Stimulated activated CD4-positive, alpha-beta T cell treated with anti-CD3 and anti-CD28 coated beads, Interleukin-12 subunit alpha, Interleukin-12 subunit beta, amount 100 ng/mL, for 4 hours (primary cell): ENCODE measurements at regions not wholly inside any gene's neighbourhood (a gene's known extent, or its start where the extent isn't known, plus 50 kb on each side); places are given as distances from the start of the nearest gene placed in this dataset.
"Not testable (repeated sequence)": the region's sequence is repeated elsewhere in the genome, so short reads cannot be mapped to it uniquely, and the experiment has no call there.

Experiments used
- DNase-seq: peaks from one replicate; pipeline ENCODE4 v3.0.0-alpha.2; 2020

- DNase-seq = not testable (repeated sequence)
Measured at GRCh38 chr4:123684937-123685336, 288.3 kb downstream of the SPRY1 start.

DNA sequence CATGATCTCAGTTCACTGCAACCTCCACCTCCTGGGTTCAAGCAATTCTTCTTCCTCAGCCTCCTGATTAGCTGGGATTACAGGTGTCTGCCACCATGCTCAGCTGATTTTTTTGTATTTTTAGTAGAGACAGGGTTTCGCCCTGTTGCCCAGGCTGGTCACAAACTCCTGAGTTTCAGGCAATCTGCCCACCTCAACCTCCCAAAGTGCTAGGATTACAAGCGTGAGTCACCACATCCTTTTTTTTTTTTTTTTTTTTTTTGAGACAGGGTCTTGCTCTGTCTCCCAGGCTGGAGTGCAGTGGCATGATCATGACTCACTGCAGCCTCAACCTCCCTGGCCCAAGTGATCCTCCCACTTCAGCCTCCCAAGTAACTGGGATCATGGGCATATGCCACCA, 298.9 kb downstream of the SPRY1 start:
- not testable (repeated sequence) for DNase-seq

DNA sequence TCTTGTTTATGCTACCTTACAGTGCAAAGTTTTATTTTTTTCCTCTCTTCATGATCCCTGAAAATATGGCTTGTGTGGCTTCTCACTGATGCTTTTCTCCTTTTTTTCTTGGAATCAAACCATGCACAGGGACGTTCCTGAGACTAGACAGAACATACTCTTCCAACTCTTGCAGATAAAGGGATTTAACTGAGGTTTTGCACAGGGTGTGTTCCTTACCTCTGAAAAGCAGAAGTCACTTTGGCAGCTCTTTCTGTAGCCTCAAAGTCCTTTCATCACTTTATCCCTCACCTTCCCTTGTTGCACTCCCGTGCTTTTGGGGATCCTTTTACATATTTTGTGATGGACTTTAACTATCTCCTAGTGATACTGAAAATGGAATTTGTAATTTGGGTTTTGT, 300.1 kb downstream of the SPRY1 start:
- DNase-seq = no peak

DNA sequence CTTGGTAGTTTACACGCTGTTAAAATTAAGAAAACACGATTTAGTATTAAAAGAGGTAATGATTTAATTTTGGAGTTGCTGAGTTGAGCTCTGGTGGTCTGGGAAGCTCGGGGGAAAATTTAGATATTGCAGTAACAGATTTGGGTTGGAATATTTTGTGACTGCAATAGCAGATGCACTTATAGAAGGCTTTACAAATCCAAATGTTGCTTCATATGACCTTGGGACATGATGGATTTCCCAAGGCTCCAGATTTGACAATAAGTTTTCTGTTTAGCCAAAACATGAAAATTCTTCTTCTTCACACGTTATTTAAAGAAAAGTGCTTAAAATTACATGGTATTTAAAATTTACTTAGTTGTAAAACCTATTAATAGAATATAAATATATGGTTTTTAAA, 302.0 kb downstream of the SPRY1 start:
- DNase-seq = no peak

DNA sequence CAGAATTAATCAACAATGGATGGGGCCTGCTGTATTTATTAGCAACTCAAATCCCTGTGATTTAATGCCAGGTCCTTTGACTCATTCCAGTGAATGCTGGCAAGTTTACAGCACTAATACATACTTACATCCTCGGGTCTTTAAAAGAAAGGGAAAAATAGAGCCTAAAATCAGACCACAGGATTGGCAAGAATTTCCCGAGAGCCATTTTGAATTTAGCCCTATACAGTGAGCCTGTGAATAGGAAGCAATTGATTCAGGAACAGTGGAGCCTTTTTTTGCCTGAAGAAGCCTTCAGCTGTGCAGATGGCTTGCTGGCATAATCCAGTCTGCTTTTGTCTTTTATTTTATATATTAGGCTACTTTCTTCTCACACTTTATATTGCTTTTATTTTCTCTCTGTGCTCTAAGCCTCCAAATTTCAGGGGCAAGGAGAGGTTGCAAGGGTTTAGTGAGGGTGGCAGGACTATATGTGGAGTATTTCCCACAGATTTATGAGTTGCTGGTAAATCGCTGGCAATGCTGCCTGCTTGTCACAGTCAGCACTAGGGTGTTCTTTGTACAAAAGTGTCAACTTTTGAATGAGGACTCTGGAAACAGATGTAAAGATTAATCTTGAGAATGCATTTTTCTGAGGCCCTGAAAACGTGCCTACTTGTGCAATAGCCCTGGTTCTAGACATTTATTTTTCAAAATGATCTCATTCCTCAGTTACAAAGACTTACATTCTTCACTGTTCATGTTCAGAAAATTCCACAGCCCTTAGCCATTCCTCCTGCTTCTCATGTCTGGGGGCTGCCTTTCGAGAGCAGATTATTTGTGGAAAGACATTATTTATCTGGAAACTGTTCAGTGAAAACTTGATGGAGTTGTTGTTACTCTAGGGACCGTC, 303.5 kb downstream of the SPRY1 start:
- DNase-seq = no peak

GRCh38 chr4:123701131-123701575, 304.6 kb downstream of the SPRY1 start:
- no peak for DNase-seq

DNA sequence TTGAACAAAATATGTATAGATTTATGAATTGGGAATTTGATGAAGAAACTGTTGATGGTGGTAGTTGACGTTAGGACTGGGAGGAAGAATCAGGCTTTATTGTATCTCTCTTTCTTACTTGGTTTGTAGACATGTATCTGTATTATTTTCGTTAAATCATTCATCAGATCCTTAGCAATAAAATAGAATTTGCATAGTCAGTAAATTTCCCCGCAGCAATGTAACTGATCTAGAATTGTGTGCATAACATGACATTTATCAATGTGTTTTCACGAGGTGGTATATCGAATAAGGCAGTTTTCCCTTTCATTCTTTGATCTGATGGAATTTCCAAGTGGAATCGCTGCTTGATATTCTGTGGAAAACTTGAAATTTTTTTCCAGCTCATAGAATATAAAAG, 308.8 kb downstream of the SPRY1 start:
- DNase-seq = no peak

GRCh38 chr4:123706973-123707372, 310.4 kb downstream of the SPRY1 start:
- no peak for DNase-seq

DNA sequence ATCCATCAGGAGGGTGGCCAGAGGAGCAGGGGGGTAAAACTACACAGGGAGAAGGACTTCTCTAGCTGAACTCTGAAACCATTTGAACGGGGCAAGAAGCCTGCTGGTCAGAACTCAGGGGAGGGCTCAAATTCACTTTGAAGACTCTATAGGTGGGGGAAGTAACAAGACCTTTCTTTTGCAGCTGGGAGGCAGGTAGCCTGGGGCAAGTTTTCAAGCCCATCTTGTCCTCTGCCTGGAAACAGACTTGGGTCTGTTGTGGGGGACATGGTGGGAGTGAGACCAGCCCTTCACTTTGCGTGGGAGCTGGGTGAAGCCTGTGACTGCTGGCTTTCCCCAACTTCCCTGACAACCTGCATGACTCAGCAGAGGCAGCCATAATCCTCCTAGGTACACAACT, 312.3 kb downstream of the SPRY1 start:
- no peak for DNase-seq

DNA sequence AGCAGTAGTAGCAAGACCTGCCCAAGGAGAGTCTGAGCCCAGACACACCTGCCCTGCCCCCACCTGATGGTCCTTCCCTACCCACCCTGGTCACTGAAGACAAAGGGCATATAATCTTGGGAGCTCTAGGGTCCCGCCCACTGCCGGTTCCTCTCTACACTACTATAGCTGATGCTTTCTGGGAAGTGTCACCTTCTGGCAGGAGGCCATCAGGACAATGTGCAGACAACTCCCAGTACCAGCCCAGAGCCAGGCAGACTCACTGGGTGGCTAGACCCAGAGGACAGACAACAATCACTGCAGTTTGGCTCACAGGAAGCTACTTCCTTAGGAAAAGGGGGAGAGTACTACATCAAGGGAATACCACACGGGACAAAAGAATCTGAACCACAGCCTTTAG, 312.7 kb downstream of the SPRY1 start:
- DNase-seq = no peak

DNA sequence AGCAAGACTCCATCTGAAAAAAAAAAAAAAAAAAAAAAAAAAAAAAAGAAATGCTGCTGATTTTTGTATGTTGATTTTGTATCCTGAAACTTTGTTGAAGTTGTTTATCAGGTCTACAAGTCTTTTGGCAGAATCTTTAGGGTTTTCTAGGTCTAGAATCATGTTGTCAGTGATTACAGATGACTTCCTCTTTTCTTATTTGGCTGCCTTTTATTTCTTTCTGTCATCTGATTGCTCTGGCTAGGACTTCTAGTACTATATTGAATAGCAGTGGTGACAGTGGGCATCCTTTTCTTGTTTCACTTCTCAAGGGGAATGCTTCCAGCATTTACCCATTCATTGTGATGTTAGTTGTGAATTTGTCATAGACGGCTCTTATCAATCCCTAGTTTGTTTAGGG, 334.4 kb downstream of the SPRY1 start:
- DNase-seq = no peak

- no peak for DNase-seq
Measured at GRCh38 chr4:123737156-123737555, 340.6 kb downstream of the SPRY1 start.

DNA sequence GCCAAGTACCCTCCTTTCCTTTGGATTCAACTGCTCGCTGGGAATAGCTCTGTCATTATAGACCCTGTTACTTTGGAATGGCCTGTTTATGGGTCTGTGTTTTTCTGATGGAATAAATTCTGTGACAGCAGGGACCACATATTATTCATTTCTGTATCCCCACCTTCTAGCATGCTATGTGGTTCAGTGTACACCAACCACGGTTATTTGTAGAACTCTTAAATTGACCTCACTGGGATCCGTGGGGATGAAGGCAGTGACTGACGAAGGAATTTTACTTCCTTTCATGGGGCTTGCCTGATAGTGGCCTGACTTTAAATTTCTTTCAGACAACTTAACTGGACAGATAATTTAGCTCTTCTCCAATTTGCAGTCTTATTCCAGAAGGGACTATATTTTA, 343.2 kb downstream of the SPRY1 start:
- DNase-seq = no peak

GRCh38 chr4:123740236-123740635, 343.6 kb downstream of the SPRY1 start:
- DNase-seq = no peak

GRCh38 chr4:123741906-123742305, 345.3 kb downstream of the SPRY1 start:
- DNase-seq = no peak

GRCh38 chr4:123743848-123744247, 347.3 kb downstream of the SPRY1 start:
- DNase-seq = no peak

DNA sequence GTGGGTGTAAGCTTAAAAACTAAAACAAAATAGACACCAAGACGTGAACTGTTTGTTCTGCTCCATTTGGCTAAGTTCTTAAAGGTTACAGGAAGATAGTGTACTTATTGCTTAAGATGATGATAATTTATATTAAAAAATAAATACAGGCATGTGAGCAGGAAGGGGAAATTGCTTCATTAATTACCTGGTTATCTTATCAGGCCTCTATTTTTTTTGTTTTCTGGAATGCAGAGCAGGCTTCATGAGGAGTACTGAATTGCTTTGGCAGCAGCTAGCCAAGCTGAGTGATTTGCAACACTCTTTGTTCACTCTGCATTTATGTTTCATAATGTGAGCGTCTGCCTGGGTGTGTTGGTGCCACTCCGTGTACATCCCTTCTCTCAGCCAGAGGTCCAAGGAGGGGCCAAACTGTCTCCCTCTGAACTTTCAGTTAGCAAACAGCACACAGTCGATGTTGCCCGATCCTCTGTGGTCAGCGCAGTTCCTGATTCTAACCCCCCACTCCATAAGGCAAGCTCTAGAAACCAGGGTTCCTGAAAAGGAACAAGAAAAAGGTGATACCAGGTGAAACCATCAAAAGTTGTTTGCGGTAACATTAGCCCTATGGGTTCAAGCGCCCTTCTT, 348.2 kb downstream of the SPRY1 start:
- no peak for DNase-seq

DNA sequence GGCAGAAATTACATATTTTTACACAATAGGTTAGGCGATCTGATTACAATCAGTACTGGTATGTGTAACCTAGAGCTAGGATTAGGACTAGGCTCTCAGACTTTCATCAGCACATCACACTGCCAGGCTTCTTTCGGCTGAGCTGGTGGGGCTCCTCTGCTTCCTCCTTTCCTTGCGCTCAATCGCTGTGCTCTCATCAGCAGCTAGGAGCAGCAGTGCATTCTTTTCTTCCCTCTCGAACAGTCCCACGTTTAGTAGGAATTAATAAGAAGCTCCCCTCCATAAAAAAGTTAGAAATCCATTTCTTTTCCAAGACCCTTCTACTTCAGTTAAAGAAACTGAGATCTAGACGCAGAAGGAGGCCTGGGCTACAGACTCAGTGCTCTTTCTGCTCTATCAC, 350.4 kb downstream of the SPRY1 start:
- no peak for DNase-seq

- DNase-seq = no peak
Measured at GRCh38 chr4:123748806-123749205, 352.2 kb downstream of the SPRY1 start.

DNA sequence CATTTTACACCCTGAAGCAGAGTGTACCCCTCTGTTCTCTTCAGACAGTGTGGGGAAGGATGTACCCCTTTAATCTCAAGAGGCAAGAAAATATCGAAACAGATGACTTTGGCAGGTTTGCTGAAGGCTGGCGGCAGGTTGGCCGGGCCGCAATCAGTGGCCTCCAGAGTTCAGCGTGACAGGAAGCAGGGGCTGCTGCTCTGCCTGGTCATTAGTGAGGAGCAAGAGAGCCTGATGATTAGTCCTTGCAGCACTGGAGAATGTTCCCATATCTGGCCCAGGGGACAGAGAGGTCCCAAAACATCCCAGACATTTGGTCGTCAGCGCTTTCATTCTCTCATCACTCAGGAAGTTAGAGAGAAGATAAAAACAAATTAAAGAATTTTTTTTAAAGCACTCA, 352.8 kb downstream of the SPRY1 start:
- DNase-seq = no peak

GRCh38 chr4:123750044-123750443, 353.4 kb downstream of the SPRY1 start:
- DNase-seq = no peak

DNA sequence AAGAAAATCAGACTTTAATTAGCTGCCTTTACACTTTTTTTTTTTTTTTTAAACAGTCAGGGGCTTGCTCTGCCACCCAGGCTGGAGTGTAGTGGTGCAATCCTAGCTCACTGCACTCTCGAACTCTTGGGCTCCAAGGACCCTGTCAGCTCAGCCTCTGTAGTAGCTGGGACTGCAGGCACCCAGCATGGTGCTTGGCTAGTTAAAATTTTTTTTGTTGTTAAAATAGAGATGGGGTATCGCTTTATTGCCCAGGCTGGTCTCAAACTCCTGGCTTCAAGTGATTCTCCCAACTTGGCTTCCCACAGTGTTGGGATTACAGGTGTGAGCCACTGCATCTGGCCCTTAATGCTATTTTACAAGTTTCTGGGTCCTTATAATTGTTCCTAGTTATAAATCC, 359.1 kb downstream of the SPRY1 start:
- no peak for DNase-seq

DNA sequence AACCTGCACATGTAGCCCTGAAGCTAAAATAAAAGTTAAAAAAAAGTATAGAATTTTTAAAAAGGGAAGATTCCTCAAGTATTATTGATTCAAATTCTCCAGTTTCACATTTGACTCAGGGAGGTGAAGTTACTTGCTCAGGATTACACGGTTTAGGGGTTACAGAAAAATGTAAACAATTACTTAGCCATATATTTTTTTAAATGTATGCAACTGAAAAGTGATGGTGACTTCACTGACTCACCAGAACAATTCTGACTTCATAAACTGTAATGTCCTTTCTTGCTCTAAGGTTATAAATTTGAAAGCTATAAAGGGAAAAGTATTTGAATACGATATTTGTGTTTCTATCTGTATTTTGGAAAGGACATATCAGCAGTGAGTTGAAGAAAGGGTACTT, 371.2 kb downstream of the SPRY1 start:
- no peak for DNase-seq

GRCh38 chr4:123770884-123771283, 374.3 kb downstream of the SPRY1 start:
- DNase-seq = no peak

DNA sequence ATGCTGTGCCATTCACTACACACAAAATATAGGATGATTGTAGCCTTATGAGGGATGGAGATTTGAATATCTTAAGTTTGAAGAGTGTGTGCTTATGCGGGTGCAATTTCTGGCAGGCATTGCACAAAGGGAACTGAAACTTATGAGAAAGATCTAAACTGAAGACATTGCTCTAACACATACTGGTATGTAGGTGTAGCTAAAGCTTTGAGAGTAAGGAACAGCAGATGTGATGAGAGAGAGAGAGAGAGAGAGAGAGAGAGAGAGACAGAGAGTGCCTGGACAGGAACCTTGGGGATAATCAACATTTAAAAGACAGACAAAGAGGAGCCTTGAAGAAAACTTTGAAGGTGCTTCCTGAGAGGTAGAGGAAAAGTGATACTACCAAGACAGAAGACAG, 379.7 kb downstream of the SPRY1 start:
- no peak for DNase-seq
